Type B pancreatic cell (in vitro differentiated cells): ENCODE measurements at regions not wholly inside any gene's neighbourhood (a gene's known extent, or its start where the extent isn't known, plus 50 kb on each side); places are given as distances from the start of the nearest gene placed in this dataset.

ENCODE experiments used
- DNase-seq: peaks from one replicate; pipeline ENCODE4 v3.0.0; 2021; ENCODE audit warnings: mixed read lengths; ENCODE audit not compliant: unreplicated experiment; ENCODE audit errors: extremely low spot score
- H3K27ac Mint-ChIP-seq: 2 replicates; pipeline ENCODE4 v1.8.0; 2021; ENCODE audit warnings: mild to moderate bottlenecking, mixed read lengths
- H3K27me3 Mint-ChIP-seq: 2 replicates; pipeline ENCODE4 v1.8.0; 2021; ENCODE audit warnings: mixed read lengths
- H3K36me3 Mint-ChIP-seq: 2 replicates; pipeline ENCODE4 v1.8.0; 2021; ENCODE audit warnings: mixed read lengths
- H3K4me1 Mint-ChIP-seq: one replicate; pipeline ENCODE4 v1.8.0; 2021; ENCODE audit warnings: mixed read lengths; ENCODE audit not compliant: unreplicated experiment
- H3K4me3 Mint-ChIP-seq: 2 replicates; pipeline ENCODE4 v1.8.0; 2021; ENCODE audit warnings: mild to moderate bottlenecking, mixed read lengths
- H3K9me3 Mint-ChIP-seq: 2 replicates; pipeline ENCODE4 v1.8.0; 2021; ENCODE audit warnings: mixed read lengths
- CTCF ChIP-seq: fragments of 200-600 bp; sonication (generic); conservative IDR thresholded peaks from 2 replicates; pipeline ENCODE4 v1.5.0; 2021; ENCODE audit warnings: antibody characterized with exemption, mild to moderate bottlenecking

DNA sequence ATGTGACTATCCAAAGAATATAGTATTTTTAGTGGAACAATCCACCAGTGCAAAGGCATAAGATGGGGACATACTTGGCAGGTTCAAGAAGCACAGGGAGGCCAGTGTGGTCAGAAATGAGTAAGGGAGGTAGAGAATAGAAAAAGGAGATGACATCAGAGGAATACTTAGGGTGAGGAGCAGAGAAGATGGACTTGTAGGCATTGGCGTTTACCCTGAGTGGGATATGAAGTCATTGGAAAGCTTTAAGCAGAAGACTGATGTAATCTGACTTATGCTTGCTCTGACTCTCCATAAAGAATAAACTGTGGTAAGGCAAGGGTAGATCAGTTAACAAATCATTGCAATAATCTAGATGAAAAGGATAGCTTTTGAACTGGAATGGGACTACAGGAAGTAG lies 228.7 kb downstream of the GJA1 start:
- no peak for TF ChIP-seq CTCF
- Mint-ChIP-seq H3K36me3 (no peaks in the 10 kb centered on the region), H3K27me3 (no peaks in the 10 kb centered on the region), H3K4me3 (no peak overlapping the region), H3K27ac (no peak overlapping the region), H3K4me1 (peaks cover 6% of the 10 kb centered on the region), H3K9me3 (no peaks in the 10 kb centered on the region)
- no peak for DNase-seq

DNA sequence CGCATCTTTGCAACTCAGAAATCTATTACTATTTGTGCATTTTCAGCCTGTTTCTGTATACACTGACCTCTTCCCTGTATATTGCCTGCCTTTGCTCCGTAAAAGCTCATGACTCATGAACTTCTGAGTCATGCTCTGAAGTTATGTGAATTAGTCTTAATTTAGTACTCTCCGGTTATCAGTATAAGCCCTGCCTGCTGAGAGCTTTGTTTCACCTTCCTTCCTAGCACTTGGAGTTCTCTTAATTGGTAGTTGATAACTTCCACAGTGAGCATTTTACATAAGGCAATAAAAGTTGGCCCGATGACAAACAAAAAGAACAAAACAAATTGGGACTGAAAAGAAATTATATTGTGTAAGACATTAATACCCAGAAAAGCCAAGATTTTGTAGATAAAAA lies 231.4 kb downstream of the GJA1 start:
- Mint-ChIP-seq H3K4me3 (no peak overlapping the region), H3K27ac (no peak overlapping the region), H3K27me3 (no peaks in the 10 kb centered on the region), H3K9me3 (no peaks in the 10 kb centered on the region), H3K36me3 (no peaks in the 10 kb centered on the region), H3K4me1 (peaks cover 6% of the 10 kb centered on the region)
- no peak for TF ChIP-seq CTCF
- DNase-seq = no peak

DNA sequence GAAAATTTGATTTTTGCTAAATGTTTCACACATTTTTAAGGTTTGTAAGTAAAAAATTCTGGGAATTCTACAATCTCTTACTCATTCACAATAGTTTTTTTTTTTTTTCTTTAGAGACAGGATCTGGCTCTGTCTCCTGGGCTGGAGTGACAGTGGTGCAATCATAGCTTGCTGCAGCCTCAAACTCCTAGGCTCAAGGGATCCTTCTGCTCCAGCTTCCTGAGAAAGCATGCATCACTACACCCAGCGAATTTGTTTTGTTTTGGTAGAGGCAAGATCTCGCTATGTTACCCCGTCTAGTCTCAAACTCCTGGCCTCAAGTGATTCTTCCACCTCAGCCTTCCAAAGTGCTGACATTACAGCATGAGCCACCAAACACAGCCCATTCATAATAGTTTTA lies 232.8 kb downstream of the GJA1 start:
- TF ChIP-seq CTCF = no peak
- H3K27ac Mint-ChIP-seq = no peak overlapping the region
- H3K36me3 Mint-ChIP-seq = no peaks in the 10 kb centered on the region
- no peak overlapping the region for H3K4me3 Mint-ChIP-seq
- no peaks in the 10 kb centered on the region for H3K27me3 Mint-ChIP-seq
- peaks cover 6% of the 10 kb centered on the region for H3K4me1 Mint-ChIP-seq
- no peak for DNase-seq
- no peaks in the 10 kb centered on the region for H3K9me3 Mint-ChIP-seq

- Mint-ChIP-seq H3K27me3 (no peaks in the 10 kb centered on the region), H3K4me1 (peaks cover 6% of the 10 kb centered on the region), H3K4me3 (no peak overlapping the region), H3K36me3 (no peaks in the 10 kb centered on the region), H3K9me3 (no peaks in the 10 kb centered on the region), H3K27ac (no peak overlapping the region)
- DNase-seq = no peak
- no peak for TF ChIP-seq CTCF
These were observed 235.1 kb downstream of the GJA1 start for GRCh38 chr6:121670511-121670910.

DNA sequence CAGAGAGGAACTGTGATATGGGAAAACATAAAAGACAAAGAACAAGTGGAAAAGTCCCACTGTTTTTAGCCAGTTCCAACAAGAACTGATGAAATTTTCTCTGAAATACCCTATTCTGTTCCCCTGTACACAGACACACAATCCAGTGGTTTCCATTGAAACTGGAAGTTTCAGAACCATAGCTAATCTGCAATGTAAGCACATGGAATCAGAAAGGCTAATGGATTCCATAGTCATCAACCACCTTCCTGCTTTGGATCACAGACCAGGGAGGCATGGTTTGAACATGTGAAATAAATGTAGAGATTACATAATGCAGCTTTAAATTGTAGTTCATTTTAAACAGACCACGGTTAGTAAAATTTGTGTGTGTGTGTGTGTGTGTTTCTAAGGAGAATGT lies 242.1 kb downstream of the GJA1 start:
- DNase-seq = no peak
- Mint-ChIP-seq H3K36me3 (no peaks in the 10 kb centered on the region), H3K4me1 (no peaks in the 10 kb centered on the region), H3K27me3 (no peaks in the 10 kb centered on the region), H3K27ac (no peak overlapping the region), H3K9me3 (peaks cover 8% of the 10 kb centered on the region), H3K4me3 (no peak overlapping the region)
- TF ChIP-seq CTCF = no peak

DNA sequence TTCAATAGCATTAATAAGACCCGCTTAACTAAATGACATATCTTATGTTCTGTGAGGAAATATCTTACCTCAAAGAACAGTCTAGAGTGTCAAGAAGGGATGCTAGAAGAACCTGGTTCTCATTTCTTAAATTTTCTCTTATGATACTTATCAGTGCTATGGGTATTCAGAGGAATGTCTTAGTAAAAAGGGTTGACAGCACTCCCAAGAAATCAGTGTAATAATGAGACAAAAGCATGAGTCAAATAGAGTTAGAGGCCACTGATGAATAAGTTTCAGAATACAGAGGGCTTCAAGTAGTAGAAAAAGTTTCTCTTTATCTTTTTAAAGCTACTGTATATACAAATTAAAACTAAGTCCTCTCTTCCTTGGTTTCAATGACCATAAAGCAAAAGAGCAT lies 242.8 kb downstream of the GJA1 start:
- Mint-ChIP-seq H3K4me1 (no peaks in the 10 kb centered on the region), H3K27ac (no peak overlapping the region), H3K4me3 (no peak overlapping the region), H3K9me3 (peaks cover 8% of the 10 kb centered on the region), H3K27me3 (no peaks in the 10 kb centered on the region), H3K36me3 (no peaks in the 10 kb centered on the region)
- no peak for TF ChIP-seq CTCF
- no peak for DNase-seq
